Adrenal gland (tissue), 5 donors: ENCODE measurements at regions not wholly inside any gene's neighbourhood (a gene's known extent, or its start where the extent isn't known, plus 50 kb on each side); places are given as distances from the start of the nearest gene placed in this dataset.

ENCODE experiments used
- CTCF ChIP-seq, 6 experiments: fragments of 450-650 bp in 4 of 6; fragments of 200-600 bp in 2 of 6; sonication (generic) in 1 of 6; IDR thresholded peaks; 1 replicate in 5 of 6; 2 replicates in 1 of 6; pipeline versions ENCODE4 v1.5.1 to v1.8.0; 2016 to 2021; ENCODE audit warnings: antibody characterized with exemption in 6 of 6, mild to moderate bottlenecking in 2 of 6, moderate library complexity in 1 of 6
- POLR2A ChIP-seq, 2 donors: fragments of 450-650 bp; IDR thresholded peaks; one replicate each; pipeline ENCODE4 v1.6.1; 2017; ENCODE audit warnings: antibody characterized with exemption in 2 of 2, mild to moderate bottlenecking in 2 of 2, moderate library complexity in 1 of 2
- donor health status: DM: no; HTN: no; CAD: no.

GRCh38 chr20:10780901-10781300, 107.1 kb upstream of the JAG1 start:
- TF ChIP-seq CTCF (IDR thresholded peaks at IDR 0.05) (no peak), POLR2A (IDR thresholded peaks at IDR 0.05) (no peak)
